ENCODE measurements at regions not wholly inside any gene's neighbourhood (a gene's known extent, or its start where the extent isn't known, plus 50 kb on each side); places are given as distances from the start of the nearest gene placed in this dataset.

DNA sequence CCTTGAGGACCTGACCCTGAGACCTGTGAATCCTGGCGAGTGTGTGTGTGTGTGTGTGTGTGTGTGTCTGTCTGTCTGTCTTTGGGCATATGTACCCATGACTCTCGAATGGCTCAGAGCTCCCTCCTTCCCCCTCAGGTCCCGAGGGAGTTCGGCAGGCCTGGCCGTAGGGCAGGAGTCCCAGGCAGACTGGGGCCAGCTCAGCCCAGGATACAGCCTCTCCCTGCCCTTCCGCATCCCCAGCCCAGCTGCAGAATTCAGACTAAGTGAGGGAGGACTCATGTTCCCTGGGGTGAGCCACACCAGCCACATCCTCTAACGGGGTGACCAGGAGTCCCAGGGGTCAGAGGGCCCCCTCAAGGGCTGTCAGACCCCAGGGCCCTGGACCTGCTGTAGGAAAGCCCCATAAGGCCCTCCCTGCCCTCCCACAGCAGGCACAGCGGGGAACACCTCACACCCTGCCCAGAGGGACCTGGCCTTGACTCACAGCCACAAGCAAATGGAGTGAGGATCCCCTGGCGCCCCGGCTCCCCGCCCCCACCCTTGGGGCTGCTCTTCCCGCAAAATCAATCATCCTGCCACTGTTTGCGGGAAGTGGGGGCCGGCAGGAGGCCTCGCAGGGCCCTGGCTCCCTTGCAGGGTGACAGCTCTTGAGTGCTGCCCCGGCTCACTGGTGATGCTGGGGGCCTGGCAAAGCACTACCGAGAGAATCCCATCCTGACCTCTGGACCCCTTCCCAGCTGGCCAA is 101.7 kb upstream of the CASZ1 start:
- DNase-seq, result no peak

DNA sequence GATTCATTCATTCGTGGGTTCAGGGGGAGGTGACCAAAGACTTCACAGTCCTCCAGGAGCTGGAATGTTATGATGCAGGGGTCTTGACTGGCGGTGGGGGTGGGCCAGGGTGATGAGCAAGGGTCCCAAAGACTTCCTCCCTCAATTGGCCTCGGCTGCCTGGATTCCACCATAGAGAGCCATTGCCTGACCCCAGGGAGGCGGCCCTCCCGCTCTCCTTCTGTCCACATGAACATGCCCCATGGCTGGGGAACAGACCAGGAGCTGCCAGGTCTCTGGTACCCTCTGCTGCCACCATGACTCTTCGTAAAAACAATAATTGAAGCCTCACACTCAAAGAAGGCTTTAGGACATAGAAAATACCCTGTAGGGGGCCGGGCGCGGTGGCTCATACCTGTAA is 102.5 kb upstream of the CASZ1 start:
- no peak for DNase-seq

DNA sequence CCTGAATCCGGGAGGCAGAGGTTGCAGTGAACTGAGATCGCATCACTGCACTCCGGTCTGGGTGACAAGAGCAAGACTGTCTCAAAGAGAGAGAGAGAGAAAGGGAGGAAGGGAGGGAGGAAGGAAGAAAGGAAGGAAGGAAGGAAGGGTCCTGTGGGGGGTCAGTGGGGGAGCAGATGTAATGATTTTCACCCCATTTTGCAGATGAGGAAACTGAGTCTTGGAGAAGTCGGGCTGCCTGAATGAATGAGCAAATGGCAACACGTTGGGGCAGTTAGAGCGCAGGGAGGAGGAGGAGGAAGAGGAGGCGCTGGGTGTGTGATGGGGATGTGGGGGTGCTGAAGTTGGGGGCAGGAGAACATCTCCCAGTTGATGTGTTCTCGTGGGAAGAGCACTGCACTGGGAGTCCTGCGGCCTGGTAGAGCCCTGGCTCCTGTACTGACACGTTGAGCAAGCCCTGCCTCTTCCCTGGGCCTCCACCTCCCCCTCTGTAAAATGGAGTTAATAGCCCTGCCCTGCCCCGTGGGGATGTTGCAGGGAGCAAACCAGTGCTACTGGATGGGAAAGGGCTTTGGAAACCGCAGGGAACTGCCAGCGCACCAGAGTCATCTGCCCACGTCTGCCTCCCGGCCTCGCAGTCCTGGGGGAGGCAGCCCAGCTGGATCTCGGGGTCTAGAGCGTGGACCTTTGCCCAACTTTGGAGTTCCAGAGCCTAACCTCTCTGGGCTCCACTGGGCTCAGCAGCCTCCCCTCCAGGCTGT is 103.2 kb upstream of the CASZ1 start:
- no peak for DNase-seq

DNA sequence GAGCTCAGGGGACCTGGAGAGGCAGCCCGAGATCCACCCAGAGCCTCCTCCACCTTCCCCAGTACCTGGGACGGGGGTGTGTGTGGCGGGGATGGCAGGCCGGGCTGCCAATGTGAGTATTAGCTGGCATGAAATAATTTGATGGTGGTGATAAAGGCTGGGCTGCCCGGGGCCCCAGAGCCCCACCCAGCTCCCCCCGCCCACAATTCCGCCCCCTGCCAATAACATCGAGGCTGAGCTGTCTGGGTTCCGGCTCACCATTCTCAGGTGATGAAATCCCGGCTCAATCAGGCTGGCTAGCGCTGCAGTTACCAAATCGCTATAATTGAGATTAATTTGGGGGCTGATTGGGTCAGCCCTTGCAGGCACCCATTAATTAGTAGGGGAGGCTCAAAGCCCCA is 103.8 kb upstream of the CASZ1 start:
- no peak for DNase-seq

DNA sequence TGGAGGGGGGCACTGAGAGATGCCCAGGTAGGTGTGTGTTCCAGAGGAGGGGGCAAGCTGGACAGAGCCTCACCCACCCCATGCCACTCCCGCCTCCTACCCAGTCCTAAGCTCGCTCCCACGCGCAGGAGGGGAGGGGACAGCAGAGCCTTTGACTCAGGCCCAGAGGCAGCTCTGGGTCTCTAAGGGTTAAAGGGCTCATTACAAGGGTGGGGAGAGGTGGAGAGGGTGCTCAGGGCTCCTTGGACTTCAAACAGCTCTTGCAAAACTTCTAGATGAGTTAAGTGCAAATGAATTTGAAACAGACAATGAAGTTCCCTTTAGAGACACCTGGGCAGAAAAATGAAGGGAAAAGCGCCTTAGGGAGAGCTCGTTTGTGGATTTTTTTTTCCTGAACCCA is 104.2 kb upstream of the CASZ1 start:
- no peak for DNase-seq

DNA sequence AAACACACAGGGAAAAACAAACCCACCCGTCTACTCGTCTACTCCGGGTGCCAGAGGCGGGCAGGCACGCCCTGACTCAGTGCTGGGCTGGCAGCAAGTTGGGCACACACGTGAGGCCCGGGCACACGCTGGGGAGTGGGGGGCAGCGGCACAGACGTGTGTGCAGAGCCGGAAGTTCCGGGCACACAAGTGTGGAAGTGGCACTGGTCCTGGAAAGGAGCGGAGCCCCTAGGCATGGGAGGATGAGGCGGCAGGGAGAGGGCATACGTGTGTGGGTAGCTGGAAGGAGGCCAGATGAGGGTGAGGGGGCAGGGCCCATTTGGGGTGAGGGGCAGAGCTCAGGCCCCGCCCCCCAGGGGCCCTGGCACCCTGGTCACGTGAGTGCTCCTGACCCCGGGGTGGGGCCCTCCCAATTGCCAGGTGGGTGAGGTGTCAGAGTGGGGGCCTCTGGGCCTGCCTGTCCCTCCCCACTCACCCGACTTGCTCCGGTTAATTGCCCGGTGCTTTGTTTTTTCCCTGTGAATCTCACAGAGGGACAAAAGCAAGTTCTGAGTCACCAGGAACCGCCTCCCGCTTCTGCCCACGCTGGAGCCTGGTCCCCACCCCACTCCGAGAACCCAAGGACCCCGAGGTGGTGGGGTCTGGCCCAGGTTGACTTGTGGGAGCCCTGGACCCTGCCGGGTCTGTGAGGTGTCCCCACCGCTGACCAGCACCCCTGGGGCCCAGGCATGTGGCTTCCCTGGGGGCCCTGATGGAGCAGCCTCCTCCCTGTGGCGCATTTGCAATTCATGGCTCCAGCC is 104.8 kb upstream of the CASZ1 start:
- no peak for DNase-seq

DNA sequence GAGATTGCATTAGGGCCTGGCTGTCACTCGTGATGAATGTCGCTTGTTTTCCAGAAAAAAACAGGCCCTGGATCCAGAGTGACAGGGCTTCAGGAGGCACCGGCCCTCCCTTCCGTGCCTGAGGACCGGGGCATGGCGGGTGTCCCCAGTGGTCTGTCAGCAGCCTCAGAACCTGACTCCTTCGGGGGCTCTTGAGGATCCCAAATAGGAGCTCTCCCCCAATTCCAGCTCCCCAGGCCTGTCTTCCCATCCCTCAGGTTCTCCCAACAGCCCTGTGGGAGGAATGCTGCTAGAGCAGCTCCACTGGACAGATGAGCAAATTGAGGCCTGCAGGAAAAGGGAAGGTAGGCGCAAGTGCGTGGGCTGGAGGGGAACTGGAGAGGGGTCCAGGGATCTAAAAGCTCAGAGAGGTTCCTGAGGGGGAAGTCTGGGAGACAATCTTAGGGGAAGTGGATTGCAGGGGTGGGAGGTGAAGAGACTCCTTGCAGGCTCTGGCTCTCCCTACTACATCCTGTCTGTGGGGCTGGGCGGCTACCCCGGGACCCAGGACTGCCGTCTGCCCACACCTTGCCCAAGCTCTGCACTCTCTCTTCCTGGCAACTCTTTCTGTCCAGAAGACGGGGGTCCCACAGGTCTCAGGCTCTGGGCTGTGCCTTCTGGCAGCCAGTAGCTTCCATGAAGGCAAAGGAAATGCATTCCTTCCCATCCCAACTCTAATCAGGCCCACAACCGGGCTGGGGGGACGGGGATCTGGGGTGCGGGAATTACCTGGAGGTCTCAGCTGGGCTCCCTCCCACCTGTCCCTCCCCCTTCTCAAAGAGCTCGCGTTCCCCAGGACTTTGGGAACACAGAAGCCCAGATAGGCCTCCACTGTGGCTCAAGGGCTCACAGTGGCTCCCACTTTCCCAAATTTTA is 105.7 kb upstream of the CASZ1 start:
- no peak for DNase-seq

DNA sequence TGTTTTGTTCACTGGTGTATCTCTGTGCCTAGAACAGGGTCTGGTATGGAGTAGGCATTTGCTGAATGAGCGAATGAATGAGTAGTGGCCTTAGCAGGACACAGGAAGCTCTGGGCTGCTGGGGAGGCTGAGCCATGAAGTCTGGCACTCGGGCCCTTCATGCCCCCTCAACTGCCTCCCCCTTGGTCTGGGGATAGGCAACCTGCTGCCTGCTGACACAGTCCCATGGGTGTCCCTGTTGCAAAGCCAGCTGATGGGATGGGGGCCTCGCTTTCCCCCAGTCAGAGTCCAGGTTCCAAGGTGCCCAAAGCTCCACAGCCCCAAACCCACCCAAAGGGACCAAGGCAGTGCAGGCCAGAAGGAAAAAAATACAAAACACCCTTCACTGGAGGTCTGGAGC is 107.0 kb upstream of the CASZ1 start:
- no peak for DNase-seq

DNA sequence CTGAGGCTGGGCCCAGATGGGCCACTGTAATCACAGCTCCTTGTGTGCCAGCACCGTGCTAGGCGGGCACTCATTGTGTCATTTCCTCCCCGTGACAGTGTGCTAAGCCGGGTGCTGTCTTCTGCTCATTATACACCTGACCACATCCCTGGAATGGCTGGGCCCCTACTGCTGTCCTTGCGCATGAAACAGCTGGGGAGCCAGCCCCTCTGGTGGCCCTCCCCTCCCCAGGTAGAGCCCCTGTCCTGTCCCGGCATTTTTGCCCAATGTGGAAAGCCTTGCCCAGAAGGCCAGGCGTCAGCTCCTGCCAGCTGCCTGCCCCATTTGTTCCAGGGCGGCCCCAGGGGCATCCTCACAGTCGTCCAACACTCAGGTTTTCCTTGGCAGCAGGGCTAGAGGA is 107.4 kb upstream of the CASZ1 start:
- no peak for DNase-seq

DNA sequence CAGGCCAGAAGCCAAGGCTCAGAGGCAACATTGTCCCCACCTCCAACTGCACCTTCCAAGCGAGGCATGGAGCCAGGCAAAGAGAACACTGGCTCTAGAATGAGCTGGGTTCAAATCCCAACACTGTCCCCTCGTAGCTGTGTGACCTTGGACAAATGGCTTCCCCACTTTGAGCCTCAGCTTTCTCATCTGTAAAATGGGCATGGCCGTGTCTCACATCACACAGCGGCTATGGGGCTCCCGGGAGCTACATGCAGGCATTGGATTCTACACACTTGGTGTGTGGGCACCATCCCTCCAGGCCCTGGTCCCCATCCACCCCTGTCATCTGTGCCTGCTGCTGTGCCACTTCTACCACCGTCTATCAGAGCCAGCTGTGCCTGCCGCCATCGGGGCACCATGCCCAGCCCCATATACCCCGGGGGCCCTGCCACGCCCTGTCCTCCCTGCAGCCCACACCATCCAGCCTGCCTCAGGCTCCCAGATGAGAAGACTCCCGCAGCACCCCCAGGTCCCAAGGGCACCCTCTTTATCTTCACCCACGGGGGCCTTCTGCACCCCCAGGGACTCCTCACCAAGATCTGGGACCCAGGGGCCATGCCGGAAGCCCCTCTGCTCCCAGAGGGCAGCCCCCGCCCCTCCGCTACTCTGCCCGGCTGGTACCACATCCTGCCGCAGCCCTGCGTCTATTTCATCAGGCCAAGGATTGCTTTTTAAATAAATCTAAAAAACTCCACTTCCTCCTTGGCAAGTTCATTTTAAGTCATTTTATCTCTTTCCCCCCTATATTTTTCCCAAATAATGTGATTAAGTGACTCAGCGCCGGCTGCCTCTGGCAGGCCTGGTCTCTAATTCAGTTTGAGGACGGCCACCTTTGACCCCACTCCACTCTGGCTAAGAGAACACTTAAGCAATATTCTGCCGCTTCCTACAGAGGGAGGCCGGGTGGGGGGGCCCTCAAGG is 107.8 kb upstream of the TARDBP start:
- no peak for DNase-seq

DNA sequence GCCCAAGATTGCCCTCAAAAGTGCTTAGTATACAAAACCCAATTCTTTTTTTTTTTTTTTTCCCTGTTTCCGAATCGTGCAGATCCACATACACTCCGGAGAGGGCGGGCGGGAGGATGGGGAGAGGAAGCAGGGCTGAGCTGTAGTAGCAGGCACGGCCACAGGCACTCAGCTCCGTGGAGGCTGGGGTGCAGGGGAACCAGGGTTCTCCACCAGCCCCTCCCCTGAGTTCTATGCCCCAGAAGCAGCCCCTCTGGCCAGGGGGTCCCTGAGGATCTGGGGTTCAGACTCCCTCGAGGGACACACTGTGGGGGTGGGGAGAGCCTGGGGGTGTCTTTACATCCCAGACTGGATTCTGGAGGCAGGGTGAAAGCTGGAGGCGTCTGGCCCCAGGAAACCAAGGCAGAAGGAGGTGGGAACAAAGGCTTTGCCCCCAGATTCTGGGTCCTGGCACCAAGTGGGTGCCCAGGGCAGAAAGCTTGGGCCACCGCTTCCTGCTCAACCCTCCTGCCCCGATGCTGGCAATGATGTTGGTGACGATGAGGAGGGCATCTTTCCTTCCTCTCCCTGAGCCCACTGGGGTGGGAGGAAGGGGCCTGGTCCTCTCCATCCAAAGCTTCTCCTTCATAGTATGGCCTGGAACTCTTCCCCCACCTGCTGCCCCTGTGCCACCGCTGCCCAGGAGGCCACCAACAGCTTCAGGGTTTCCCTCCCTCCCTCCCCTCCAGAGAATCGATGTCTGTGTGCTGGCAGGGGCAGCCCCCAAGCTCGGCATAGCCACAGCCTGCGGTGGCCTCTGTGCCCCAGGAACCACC is 106.4 kb upstream of the TARDBP start:
- no peak for DNase-seq

DNA sequence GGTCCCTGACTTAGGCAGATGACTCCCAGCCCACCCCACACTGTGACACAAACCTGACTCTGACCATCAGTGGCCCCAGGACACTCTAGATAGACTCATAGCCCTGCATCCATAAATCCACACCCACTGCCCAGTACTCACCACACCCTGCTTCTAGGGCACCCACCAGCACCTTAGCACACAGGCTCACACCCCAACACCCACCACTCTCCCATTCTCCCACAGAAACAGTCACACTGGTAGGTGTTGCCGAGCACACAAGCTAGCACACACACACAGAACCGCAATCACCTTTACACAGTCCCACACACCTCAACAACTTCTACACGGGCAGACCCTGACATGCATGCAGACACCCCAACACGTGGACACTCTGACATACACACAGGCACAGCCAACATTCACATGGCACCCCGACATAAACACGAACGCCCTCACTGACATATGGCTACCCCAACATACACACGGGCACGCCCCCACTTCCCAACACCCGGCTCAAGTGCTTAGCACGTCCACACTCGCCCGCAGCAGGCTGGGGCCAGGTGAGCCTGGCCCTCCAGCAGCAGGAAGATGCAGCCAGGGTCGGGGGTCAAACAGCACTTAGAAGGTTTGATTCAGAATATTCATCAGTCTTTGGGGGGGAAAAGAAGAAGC is 105.5 kb upstream of the TARDBP start:
- DNase-seq, result no peak

DNA sequence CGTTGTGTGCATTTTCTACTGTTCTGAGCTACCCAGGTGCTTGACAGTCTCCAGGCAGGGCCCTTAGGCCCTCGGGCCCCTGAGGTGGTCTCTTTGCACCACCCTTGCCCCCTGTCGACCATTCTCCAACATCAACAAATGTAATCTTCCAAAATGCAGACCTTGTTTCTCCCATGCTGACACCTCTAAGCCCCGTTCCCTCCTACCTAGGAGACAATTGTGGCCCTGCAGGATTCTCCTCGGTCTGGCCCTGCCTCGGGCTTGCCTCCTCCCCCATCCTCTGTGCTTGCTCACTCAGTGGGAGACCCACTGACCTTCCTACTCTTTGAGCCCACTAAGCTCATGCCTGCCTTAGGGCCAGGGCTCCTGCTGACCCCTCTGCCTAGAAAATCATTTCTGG is 104.2 kb upstream of the TARDBP start:
- DNase-seq, result no peak

DNA sequence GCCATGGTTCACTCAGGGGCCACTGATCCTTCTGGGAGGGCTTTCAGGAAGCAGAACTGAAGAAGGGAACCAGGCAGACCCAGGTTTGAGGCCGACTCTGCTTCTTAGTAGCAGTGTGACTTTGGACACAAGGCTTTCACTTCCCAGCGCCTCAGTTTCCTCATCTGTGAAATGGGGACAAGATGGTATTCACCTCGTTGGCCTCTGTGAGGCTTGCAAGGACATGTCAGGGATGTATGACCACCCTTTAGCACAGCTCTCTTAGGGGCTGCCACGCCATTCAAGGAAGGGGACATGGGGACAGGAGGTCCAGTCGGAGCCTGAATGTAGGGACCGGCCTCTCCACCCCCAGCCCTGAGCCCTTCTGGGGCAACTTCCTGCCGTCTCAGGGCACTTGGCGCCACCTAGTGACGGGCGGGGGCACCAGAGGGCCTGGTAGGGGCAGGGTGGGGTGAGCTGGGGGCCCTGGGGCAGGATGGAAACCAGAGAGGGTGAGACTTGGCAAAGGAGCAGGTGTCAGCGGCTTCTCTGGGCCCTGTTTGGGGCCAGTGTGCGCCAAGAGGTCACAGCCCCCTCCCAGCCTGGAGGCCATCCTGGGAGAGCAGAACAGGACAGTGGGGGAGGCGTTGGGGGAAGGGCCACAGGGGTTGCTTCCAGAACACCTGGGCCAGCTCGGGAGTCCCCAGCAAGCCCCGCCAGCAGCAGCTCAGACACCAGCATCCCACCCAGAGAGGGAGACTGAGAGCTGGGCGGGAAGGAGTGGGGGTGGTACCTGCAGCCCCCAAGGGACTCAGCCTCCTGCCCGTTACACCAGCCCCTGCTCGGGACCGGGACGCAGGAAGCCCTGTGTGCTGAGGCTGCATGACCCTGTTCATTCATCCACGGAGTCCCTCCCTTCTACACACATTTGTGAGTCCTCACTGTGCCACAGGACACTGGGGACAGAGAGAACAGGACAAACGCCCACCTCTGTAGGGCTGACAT is 102.5 kb upstream of the TARDBP start:
- DNase-seq, result no peak

DNA sequence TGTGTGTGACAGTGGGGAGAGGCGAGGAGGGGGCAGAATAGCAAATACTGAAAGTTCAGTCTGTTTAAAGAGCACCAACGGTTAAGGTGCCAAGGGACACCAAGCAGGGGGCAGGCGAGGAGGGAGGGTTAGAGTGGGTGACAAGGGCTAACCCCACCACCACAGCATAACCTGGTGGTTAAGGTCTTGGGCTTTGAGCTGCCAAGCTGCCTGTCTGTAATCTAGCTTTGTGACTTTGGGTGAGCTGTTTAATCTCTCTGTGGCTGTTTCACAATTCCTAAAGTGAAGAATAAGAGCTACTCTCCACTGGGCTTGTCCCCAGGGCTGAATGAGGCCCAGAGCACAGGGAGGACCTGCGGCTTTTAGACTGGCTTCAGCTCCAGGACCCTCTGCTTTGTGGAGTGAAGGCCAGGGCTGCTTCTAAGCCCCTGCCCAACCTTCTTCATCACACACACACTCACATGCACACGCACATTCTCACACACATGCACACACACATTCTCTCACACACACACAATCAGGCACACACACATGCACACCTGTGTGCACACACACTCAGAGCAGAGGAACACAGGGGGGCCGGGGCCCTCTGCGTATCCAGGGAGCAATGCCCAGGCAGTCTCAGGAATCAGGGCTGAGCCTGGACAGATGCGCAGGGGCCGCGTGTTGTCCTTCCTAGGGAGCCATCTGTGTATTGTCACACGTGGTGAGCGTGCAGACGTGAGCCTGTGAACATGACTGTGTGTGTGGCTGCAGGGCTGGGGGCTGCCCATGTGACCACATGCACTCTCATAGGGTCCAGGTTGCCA is 101.6 kb upstream of the TARDBP start:
- no peak for DNase-seq

DNA sequence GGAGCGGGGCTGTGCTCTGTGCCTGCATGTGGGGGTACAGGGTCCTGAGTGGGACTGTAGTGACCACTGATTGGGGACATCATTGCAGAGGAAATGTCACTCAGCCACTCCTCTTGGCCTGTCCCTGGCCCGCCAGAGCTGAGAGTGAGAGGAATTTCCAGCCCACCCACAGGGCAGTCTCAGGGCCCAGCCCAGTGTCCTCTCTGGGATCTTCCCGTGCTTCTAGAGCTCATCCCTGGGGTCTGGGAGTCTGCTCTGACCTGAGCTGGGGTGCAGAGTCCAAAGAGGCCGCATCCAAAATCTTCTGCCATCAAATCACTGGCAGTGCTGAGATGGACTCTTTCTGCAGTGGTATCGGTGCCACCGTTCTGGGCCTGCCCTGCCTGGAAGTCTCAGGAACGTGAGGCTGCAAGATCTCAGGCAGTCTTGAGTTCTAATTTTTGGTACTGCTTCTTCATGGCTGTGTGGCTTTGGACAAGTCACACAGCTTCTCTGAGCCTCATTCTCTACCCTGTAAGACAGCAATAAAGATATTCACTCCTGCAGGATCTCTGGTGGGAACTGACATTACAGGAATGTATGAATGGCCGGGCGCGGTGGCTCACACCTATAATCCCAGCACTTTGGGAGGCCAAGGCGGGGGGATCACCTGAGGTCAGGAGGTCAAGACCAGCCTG is 100.8 kb upstream of the TARDBP start:
- no peak for DNase-seq

DNA sequence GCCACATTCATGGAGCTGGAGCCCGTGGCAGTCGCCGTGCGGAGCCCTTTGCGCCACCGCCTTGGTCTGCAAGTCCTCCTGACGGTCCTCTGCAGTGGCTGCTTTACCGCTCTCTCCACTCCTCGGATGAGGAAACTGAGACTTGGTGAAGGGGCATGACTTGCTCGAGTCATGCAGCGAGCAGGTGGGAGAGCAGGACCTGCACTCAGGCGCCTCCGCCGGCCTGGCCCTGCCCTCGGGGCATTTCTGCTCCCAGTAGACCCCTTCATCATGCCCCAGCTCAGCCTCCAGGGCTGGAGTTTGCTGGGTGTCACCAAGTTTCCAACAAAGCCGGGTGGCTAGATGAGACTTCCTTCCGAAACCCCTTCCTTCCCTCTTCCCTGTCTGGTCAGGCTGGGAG is 100.0 kb upstream of the TARDBP start:
- DNase-seq, result no peak
